HG03196 (cell line): ENCODE measurements at regions not wholly inside any gene's neighbourhood (a gene's known extent, or its start where the extent isn't known, plus 50 kb on each side); places are given as distances from the start of the nearest gene placed in this dataset.

Experiments
- ATAC-seq: cut with Tn5 transposase; IDR thresholded peaks from one replicate; pipeline ENCODE4 v1.9.1; 2021; ENCODE audit not compliant: unreplicated experiment

GRCh38 chr13:88071371-88071770, 400.2 kb downstream of the SLITRK5 start:
- ATAC-seq, result no peak

GRCh38 chr13:88074794-88075510, 403.8 kb downstream of the SLITRK5 start:
- ATAC-seq, result no peak

DNA sequence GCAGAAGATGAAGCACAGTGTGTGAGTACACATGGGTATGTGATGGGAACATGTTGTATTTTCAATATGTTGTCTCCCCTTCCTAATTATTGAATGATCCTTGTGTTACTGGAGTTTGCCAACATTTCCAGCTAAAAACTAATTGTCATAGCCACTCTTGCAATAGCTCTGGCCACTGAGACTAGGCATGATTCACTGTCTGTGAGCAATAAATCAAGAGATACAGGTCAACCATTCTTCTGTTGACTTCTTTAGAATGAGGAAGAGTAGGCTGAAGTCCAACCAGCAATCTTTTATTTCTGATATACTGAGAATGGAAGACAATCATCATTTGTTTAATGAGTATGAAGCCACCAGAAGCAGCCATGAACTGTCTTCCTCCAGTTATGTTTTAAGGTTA, 413.9 kb downstream of the SLITRK5 start:
- no peak for ATAC-seq

- no peak for ATAC-seq
Measured at GRCh38 chr13:88086577-88086976, 415.4 kb downstream of the SLITRK5 start.

GRCh38 chr13:88097541-88097940, 426.4 kb downstream of the SLITRK5 start:
- ATAC-seq, result no peak

GRCh38 chr13:88103824-88104223, 432.7 kb downstream of the SLITRK5 start:
- ATAC-seq, result no peak

DNA sequence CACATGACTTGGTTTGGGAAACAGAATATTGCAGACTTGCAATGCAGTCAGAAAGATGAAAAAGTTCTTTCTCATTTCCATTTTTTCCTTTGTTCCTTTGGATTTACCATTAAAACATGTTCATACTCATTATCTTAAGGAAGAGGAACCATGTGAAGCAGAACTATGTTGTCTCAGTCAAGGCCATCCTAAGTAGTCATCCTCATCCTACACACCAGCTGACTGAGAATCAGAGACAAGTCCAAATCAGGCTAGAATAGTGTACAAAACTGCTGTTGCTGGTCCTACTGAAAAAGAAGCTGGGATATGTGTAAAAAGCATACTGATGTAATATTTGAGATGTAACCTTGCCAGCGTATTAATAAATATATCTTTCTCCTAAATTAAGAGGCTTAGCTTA, 433.4 kb downstream of the SLITRK5 start:
- no peak for ATAC-seq

GRCh38 chr13:88107570-88107969, 436.4 kb downstream of the SLITRK5 start:
- no peak for ATAC-seq

- no peak for ATAC-seq
Measured at GRCh38 chr13:88112526-88112925, 441.4 kb downstream of the SLITRK5 start.

DNA sequence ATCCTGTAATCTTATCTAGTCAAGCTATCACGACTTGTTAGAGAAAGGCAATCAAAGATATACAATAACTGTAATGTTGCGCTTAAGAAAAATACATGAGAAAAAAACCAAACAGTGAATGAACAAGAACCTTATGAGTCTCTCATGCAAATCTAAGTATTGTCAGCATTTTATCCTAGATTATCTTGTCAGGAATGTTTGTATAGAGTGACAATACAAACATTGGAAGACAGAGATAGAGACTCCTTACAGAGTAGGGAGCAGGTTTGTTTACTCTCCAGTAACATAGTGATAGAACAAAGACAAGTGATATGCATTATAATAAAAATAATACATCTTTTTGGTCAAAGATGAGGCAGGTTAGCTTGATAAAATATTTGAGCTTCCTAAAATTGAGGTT, 444.8 kb downstream of the SLITRK5 start:
- no peak for ATAC-seq

GRCh38 chr13:88118952-88119351, 447.8 kb downstream of the SLITRK5 start:
- ATAC-seq, result no peak

DNA sequence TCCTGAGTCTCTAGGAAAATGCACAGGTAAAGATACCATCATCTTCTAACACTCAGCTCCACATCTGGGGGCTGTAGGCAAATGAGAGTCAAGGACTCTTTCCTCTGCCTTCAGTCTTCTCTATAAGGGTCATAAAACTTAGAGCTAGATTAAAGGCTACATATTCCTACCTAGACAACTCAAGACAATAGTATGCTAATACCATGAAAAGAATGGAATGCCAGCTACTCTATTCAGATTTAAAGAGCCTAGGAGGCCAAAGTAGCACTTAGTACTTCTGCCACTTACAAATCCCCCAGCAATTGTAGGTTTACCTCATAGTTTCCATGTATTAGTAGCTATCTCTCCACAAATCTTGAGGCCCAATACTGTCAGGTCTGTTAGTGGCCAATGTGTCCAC, 453.0 kb downstream of the SLITRK5 start:
- ATAC-seq, result no peak

- no peak for ATAC-seq
Measured at GRCh38 chr13:88125055-88125454, 453.9 kb downstream of the SLITRK5 start.

- ATAC-seq, result no peak
Measured at GRCh38 chr13:88136098-88136790, 465.1 kb downstream of the SLITRK5 start.

DNA sequence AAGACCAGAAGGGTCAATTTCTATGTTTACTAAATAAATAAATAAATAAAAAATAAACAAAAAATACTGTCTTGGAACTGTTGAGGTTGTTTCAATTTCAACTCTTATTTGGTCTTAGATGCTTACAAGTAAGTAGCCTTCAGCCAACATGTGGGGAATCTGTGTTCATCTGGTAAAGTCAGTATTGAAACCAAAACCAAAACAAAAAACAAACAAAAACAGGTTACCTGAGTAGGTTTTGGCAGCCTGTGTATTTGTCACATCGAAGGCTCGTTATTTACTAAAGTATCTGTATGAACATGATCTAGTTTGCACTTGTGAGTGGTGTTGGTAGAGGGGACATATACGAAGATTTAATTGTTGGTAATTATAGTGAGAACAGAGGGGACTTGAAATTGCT, 471.5 kb downstream of the SLITRK5 start:
- ATAC-seq, result no peak

GRCh38 chr13:88144580-88144979, 473.4 kb downstream of the SLITRK5 start:
- no peak for ATAC-seq

- no peak for ATAC-seq
Measured at GRCh38 chr13:88153353-88153752, 482.2 kb downstream of the SLITRK5 start.

DNA sequence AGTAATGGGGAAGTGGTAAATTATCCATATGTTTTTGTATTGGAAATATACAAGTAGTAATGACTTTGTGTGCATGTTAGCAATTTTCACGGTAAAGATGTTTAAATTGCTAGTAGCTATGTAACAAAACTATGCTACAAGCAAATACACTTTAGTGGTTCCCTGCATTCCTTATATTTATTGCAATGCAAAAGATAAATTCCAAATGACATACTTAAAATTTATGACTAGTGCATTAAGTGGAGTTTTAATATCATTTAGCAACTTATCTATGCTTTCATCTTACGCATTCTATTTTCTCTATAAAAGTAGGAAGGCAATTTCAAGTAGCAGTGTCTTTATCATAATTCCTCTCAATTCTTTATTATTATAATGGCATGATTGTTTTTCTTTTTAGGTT, 482.8 kb downstream of the SLITRK5 start:
- no peak for ATAC-seq

DNA sequence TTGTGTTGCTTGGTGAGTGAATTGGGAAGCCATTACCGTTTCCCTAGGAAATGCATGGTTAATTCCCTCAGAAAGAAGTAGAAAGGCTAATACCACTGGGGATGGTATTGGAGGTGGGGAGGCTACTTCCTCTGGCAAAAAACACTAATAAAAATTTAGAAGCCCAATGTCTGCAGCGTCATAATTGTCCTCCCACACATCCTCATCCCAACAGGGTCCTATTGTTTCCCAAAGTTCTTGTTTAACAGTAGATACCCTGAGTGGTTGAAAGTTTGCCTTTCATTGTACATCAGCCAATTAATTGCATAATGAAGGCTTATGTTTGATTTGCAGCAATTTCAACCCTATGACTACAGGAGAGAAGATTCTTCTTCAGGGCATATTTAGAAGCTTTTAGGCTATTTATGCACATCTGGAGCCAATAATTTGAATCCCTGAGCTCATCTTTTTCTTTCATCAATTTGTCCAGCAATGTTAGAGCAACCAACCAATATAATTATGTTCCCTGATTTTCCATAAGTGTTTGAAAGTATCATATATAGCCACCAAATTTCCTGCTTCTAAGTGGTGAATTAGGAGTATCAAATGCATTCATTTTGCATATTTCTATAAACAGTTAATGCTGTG, 491.0 kb downstream of the SLITRK5 start:
- ATAC-seq, result no peak

- ATAC-seq, result no peak
Measured at GRCh38 chr13:88176231-88176630, 505.1 kb downstream of the SLITRK5 start.

GRCh38 chr13:88183440-88183839, 512.3 kb downstream of the SLITRK5 start:
- ATAC-seq, result no peak

- ATAC-seq, result no peak
Measured at GRCh38 chr13:88188986-88189385, 517.8 kb downstream of the SLITRK5 start.
